Endothelial cell of umbilical vein (primary cell): ENCODE measurements at regions not wholly inside any gene's neighbourhood (a gene's known extent, or its start where the extent isn't known, plus 50 kb on each side); places are given as distances from the start of the nearest gene placed in this dataset.

Experiments
- BruUV-seq: library from RNA; stranded (reverse); fragments of 400-500 nt; replicated peaks from 2 replicates; lab custom pipeline; 2021; lab: Mats Ljungman, UMichigan
- CTCF ChIA-PET: fragments of 300-600, 350-600 bp; sonication (Branson Sonifier 250); formaldehyde crosslinking; loops from one replicate; lab custom pipeline; 2021; ENCODE audit warnings: antibody characterized with exemption, inconsistent platforms; lab: Charles Lee
- POLR2A ChIA-PET: fragments of 300-600, 350-600 bp; sonication (Branson Sonifier 250); formaldehyde crosslinking; loops from one replicate; lab custom pipeline; 2021; ENCODE audit warnings: antibody characterized with exemption, inconsistent platforms; lab: Charles Lee
- DNase-seq: peaks from one replicate; pipeline ENCODE4 v3.0.0-alpha.2; 2011; ENCODE audit warnings: low read depth, low spot score
- FAIRE-seq: peaks from 2 replicates; lab custom pipeline; 2011; peaks lifted over from hg19 to GRCh38; lab: Jason Lieb, UNC
- H2AFZ ChIP-seq: 2 replicates; pipeline ENCODE4 v1.6.0; 2012; ENCODE audit warnings: low read depth, low read length, control low read depth, inconsistent platforms
- H3K27ac ChIP-seq: 2 replicates; pipeline ENCODE4 v1.5.1; 2011; ENCODE audit warnings: low read depth, mild to moderate bottlenecking, control low read depth, low read length, moderate library complexity; ENCODE audit not compliant: insufficient read depth
- H3K27me3 ChIP-seq, 2 experiments: 2 replicates each; pipeline versions ENCODE4 v1.6.0 to v1.6.1; 2011; ENCODE audit warnings: low read length in 2 of 2, mixed read lengths in 1 of 2; ENCODE audit not compliant: control insufficient read depth in 2 of 2, insufficient read depth in 2 of 2
- H3K36me3 ChIP-seq, 2 experiments: 2 replicates in 1 of 2; 3 replicates in 1 of 2; pipeline ENCODE4 v1.5.1; 2011; ENCODE audit warnings: low read length in 2 of 2, mild to moderate bottlenecking in 1 of 2, moderate library complexity in 1 of 2; ENCODE audit not compliant: control insufficient read depth in 2 of 2, insufficient read depth in 2 of 2; ENCODE audit errors: extremely low read depth in 1 of 2
- H3K4me1 ChIP-seq: 3 replicates; pipeline ENCODE4 v1.5.1; 2011; ENCODE audit warnings: mild to moderate bottlenecking, low read length; ENCODE audit not compliant: control insufficient read depth, insufficient read depth; ENCODE audit errors: extremely low read depth
- H3K4me2 ChIP-seq: 2 replicates; pipeline ENCODE4 v1.6.1; 2011; ENCODE audit warnings: low read length, control low read depth, mixed read lengths; ENCODE audit not compliant: insufficient read depth
- H3K4me3 ChIP-seq, 3 experiments: fragments of 200-600 bp in 1 of 3; sonication (generic), shearing (Covaris generic) in 1 of 3; replicated peaks in 1 of 3; 2 replicates each; pipeline ENCODE4 v1.5.1; 2011 to 2016; ENCODE audit warnings: control low read depth in 3 of 3, low read length in 3 of 3, mild to moderate bottlenecking in 2 of 3, inconsistent platforms in 1 of 3, low read depth in 1 of 3, moderate library complexity in 1 of 3; ENCODE audit not compliant: insufficient read depth in 1 of 3
- H3K79me2 ChIP-seq: 2 replicates; pipeline ENCODE4 v1.6.0; 2012; ENCODE audit warnings: low read length, inconsistent platforms; ENCODE audit not compliant: control insufficient read depth, insufficient read depth
- H3K9ac ChIP-seq: replicated peaks from 2 replicates; pipeline ENCODE3; 2011; ENCODE audit warnings: low read length, control low read depth; ENCODE audit not compliant: insufficient read depth; ENCODE audit errors: extremely low read depth
- H3K9me1 ChIP-seq: replicated peaks from 3 replicates; pipeline ENCODE4 v1.6.0; 2011; ENCODE audit warnings: mild to moderate bottlenecking, low read length; ENCODE audit not compliant: control insufficient read depth, insufficient read depth; ENCODE audit errors: extremely low read depth
- H3K9me3 ChIP-seq: replicated peaks from 2 replicates; pipeline ENCODE4 v1.5.1; 2012; ENCODE audit warnings: low read length, inconsistent platforms; ENCODE audit not compliant: control insufficient read depth, insufficient read depth
- H4K20me1 ChIP-seq: replicated peaks from 2 replicates; pipeline ENCODE3; 2011; ENCODE audit warnings: mild to moderate bottlenecking, low read length; ENCODE audit not compliant: control insufficient read depth, insufficient read depth; ENCODE audit errors: extremely low read depth
- EZH2 ChIP-seq: IDR thresholded peaks from 2 replicates; pipeline ENCODE4 v1.6.1; 2012; ENCODE audit warnings: borderline replicate concordance, low read depth, mild to moderate bottlenecking, moderate library complexity, low read length, inconsistent platforms; ENCODE audit not compliant: severe bottlenecking
- FOS ChIP-seq: IDR thresholded peaks from 2 replicates; pipeline ENCODE4 v1.6.1; 2011; ENCODE audit warnings: mild to moderate bottlenecking, low read length, moderate library complexity, borderline replicate concordance; ENCODE audit not compliant: insufficient read depth
- JUN ChIP-seq: IDR thresholded peaks from 2 replicates; pipeline ENCODE4 v1.6.1; 2011; ENCODE audit warnings: borderline replicate concordance, low read depth; ENCODE audit not compliant: insufficient read length, insufficient read depth
- MYC ChIP-seq: IDR thresholded peaks from one replicate; pipeline ENCODE4 v1.6.1; 2011; ENCODE audit warnings: mild to moderate bottlenecking, low read depth, low read length
- POLR2A ChIP-seq: IDR thresholded peaks from 2 replicates; pipeline ENCODE4 v1.6.1; 2012; ENCODE audit warnings: low read depth, mild to moderate bottlenecking, control low read depth, low read length
- POLR2AphosphoS5 ChIP-seq: IDR thresholded peaks from 2 replicates; pipeline ENCODE4 v1.6.1; 2012; ENCODE audit warnings: low read depth, mild to moderate bottlenecking, control low read depth, low read length, moderate library complexity; ENCODE audit not compliant: insufficient read depth
- dilution Hi-C: fragments of 300-500 bp; cut with MboI; formaldehyde crosslinking; loops from one replicate; pipeline ENCODE4 v1.15.0; 2019; ENCODE audit warnings: low sequenced_read_pairs; ENCODE audit not compliant: extremely low pct_ligation_motif_present
- intact Hi-C: fragments of 100-400 bp; cut with micrococcal nuclease; formaldehyde crosslinking; loops from one replicate; pipeline ENCODE4 v1.10.0; 2022
- TF ChIP-seq, protein P1 (sequence below): IDR thresholded peaks from 2 replicates; pipeline ENCODE4 v1.6.1; 2011; ENCODE audit not compliant: insufficient read depth, insufficient read length
- TF ChIP-seq, protein P2 (sequence below), 2 donors: IDR thresholded peaks; 1 replicate in 1 of 2; 2 replicates in 1 of 2; pipeline ENCODE4 v1.5.1; 2011; ENCODE audit warnings: low read length in 2 of 2, mild to moderate bottlenecking in 2 of 2, moderate library complexity in 2 of 2, control low read depth in 1 of 2, inconsistent platforms in 1 of 2, low read depth in 1 of 2; ENCODE audit not compliant: insufficient read depth in 1 of 2; ENCODE audit errors: extremely low read depth in 1 of 2

DNA sequence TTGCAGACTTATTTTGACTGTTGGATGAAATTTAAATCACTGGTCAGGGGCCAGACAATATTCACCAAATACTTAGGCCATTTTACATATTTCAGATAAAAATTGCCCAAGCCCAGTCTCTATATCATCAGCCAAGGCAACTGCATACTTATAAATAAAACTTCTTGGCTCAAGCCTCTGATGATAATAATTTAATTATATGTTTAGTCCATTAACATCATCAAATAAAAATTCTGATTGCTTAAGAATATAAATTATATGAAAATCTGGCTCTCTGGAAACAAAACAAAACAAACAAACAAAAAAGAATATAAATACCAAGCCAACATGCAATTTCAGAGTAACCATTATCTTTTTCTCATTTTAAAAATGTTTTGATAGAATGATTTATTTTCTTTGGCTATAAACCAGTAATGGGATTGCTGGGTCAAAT lies 165.2 kb downstream of the BTG1 start:
- FAIRE-seq (no peak), DNase-seq (no peak)
- Histone ChIP-seq H3K4me1 (peaks cover 9% of the 10 kb centered on the region), H3K4me2 (no peak overlapping the region), H3K27ac (no peak overlapping the region), H3K36me3 (no peaks in the 10 kb centered on the region), H3K9me3 (no peaks in the 10 kb centered on the region), H3K4me3 (no peak overlapping the region), H3K9ac (no peak overlapping the region), H3K79me2 (no peaks in the 10 kb centered on the region), H4K20me1 (no peaks in the 10 kb centered on the region), H2AFZ (no peak overlapping the region), H3K27me3 (no peaks in the 10 kb centered on the region), H3K9me1 (no peaks in the 10 kb centered on the region)
- no TSS peak for BruUV-seq
- ChIA-PET CTCF (interaction anchor here (0.6 kb wide), 1 partner anchor 143 kb away, joined by 3 read pairs; no protein-coding TSS in a partner anchor), POLR2A (no interaction called here)
- TF ChIP-seq JUN (no peak), MYC (no peak), EZH2 (no peak), FOS (no peak), POLR2A (no peak), POLR2AphosphoS5 (no peak)
- TF ChIP-seq, protein P1, sequence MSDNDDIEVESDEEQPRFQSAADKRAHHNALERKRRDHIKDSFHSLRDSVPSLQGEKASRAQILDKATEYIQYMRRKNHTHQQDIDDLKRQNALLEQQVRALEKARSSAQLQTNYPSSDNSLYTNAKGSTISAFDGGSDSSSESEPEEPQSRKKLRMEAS: no peak
- TF ChIP-seq, protein P2, sequence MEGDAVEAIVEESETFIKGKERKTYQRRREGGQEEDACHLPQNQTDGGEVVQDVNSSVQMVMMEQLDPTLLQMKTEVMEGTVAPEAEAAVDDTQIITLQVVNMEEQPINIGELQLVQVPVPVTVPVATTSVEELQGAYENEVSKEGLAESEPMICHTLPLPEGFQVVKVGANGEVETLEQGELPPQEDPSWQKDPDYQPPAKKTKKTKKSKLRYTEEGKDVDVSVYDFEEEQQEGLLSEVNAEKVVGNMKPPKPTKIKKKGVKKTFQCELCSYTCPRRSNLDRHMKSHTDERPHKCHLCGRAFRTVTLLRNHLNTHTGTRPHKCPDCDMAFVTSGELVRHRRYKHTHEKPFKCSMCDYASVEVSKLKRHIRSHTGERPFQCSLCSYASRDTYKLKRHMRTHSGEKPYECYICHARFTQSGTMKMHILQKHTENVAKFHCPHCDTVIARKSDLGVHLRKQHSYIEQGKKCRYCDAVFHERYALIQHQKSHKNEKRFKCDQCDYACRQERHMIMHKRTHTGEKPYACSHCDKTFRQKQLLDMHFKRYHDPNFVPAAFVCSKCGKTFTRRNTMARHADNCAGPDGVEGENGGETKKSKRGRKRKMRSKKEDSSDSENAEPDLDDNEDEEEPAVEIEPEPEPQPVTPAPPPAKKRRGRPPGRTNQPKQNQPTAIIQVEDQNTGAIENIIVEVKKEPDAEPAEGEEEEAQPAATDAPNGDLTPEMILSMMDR (IDR thresholded peaks at IDR 0.05; ENCODE audit: extremely low read depth in 1 of 2, insufficient read depth in 1 of 2, low read depth in 1 of 2, low read length in 2 of 2): no peak
- intact Hi-C loops (no loop called here), dilution Hi-C loops (no loop called here)
